HG02759 (cell line): ENCODE measurements at regions not wholly inside any gene's neighbourhood (a gene's known extent, or its start where the extent isn't known, plus 50 kb on each side); places are given as distances from the start of the nearest gene placed in this dataset.
"Not testable (repeated sequence)": the region's sequence is repeated elsewhere in the genome, so short reads cannot be mapped to it uniquely, and the experiment has no call there.

Experiments used
- ATAC-seq: cut with Tn5 transposase; IDR thresholded peaks from one replicate; pipeline ENCODE4 v1.9.1; 2021; ENCODE audit warnings: mild to moderate bottlenecking, moderate library complexity; ENCODE audit not compliant: unreplicated experiment

DNA sequence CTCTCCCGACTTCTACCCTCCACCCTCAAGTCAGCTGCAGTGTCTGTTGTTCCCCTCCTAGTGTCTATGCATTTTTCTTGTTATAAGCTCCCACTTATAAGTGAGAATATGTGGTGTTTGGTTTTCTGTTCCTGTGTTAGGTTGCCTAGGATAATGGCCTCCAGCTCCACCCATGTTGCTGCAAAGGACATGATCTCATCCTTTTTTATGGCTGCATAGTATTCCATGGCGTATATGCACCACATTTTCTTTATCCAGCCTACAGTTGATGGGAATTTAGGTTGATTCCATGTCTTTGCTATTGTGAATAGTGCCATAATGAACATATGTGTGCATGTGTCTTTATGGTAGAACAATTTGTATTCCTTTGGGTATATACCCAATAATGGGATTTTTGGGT lies 80.7 kb downstream of the SPTSSA start:
- not testable (repeated sequence) for ATAC-seq

DNA sequence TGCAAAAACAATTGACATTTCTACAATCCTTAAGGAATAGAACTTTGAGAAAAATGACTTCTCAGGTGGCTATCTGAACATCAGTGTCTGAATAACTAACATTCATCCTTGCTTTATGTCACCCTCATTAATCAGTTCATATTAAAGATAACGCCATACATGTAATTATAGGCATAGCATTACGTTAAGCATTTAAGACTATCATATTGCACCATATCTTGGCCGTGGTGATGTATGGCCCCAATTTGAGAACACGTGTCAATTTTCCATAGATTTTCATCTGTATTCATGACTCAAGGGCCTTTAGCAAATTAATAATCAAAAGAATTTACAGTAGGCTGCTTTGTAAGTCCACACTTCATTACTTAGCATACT lies 81.6 kb downstream of the SPTSSA start:
- ATAC-seq, result no peak

- no peak for ATAC-seq
These were observed 82.1 kb downstream of the SPTSSA start for GRCh38 chr14:34379816-34380470.

DNA sequence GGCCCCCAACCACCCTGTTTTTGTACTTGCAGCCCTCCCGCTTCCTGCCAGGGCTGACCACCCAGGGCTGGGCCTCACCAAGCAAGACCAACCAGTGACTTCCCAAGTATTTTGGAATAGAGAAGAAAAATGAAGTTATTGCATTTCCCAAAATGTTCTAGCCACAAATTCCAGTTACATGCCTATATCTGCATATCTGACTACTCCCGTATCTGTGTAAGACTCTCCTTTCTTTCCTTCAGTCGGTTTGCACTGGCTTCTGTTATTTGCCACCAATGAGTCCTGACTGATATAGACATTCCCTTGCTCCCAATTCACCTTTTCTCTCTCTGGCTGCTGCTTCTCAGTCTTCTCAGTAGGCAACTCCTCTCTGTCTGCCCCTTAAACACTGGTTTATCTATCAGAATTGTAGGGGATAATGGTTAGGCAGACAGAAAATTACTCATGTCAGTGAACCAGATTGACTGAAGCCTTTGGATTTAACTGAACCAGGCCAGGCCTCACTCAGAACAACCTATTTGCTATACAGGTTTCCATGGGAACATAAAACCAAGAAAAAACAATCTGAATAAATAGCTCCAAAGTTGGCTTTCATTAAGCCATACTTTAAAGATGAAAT lies 85.3 kb downstream of the SPTSSA start:
- no peak for ATAC-seq

- no peak for ATAC-seq
These were observed 86.9 kb downstream of the SPTSSA start for GRCh38 chr14:34374998-34375740.

- no peak for ATAC-seq
These were observed 88.8 kb downstream of the SPTSSA start for GRCh38 chr14:34373191-34373590.

- ATAC-seq, result no peak
These were observed 89.3 kb downstream of the SPTSSA start for GRCh38 chr14:34372786-34373185.

DNA sequence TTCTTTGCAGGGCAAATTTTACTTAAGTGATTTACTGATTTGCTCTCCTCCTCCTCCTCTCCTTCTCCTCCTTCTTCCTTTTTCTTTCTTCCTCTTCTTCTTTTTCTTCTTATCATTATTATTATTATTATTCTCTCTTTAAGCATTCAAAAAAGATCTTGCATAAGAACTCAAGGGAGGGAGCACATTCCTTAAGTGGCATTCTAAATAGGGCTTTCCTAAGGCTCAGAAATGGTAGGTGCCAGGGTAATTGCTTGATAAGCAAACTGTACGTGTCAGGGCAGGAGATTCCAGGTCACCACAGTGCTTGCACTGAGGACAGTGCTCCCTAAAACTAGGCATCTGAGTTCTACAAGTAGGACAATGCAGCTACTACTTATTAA lies 92.4 kb downstream of the SPTSSA start:
- ATAC-seq, result no peak

- ATAC-seq, result no peak
These were observed 92.9 kb downstream of the SPTSSA start for GRCh38 chr14:34368971-34369647.

DNA sequence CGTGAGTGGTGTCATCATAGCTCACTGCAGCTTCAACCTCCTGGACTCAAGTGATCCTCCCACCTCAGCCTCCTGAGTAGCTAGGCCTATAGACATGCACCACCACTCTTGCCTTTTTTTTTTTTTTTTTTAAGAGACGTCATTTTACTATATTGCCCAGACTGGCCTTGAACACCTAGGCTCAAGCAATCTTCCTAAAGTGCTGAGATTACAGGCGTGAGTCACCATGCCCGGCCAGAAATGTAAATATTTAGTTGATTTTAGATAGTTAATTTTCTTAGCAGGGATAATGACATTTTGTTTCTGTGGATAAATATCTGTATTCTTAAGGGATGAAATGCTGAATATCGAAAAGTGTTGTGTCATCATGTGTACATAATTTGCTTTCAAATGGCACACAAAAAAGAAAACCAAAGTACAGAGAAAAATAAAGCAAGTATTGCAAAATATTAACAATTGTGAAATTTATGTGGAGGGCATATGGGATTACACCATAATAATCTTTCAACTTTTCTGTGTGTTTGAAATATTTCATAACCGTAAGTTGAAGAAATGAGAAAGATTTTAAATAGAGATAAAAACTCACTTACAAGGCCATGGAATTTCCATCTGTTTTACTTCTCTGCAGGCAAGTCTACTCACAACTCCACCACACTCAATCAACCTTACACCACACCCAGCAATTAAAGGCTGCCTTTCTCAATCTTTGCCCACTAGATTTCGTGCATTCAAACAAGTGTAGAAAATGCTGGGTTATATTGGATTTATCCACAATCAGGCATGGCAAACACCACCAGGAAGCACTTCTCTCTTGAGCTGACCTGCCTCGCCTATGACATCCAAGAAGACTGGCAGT lies 93.7 kb downstream of the SPTSSA start:
- ATAC-seq, result no peak

GRCh38 chr14:34365309-34365915 lies 96.6 kb downstream of the SPTSSA start:
- ATAC-seq, result no peak

GRCh38 chr14:34364201-34364600 lies 97.8 kb downstream of the SPTSSA start:
- no peak for ATAC-seq

- no peak for ATAC-seq
These were observed 98.3 kb downstream of the SPTSSA start for GRCh38 chr14:34363733-34364134.

- no peak for ATAC-seq
These were observed 99.3 kb downstream of the SPTSSA start for GRCh38 chr14:34362641-34363251.

- ATAC-seq, result no peak
These were observed 100.5 kb downstream of the SPTSSA start for GRCh38 chr14:34361504-34362011.

DNA sequence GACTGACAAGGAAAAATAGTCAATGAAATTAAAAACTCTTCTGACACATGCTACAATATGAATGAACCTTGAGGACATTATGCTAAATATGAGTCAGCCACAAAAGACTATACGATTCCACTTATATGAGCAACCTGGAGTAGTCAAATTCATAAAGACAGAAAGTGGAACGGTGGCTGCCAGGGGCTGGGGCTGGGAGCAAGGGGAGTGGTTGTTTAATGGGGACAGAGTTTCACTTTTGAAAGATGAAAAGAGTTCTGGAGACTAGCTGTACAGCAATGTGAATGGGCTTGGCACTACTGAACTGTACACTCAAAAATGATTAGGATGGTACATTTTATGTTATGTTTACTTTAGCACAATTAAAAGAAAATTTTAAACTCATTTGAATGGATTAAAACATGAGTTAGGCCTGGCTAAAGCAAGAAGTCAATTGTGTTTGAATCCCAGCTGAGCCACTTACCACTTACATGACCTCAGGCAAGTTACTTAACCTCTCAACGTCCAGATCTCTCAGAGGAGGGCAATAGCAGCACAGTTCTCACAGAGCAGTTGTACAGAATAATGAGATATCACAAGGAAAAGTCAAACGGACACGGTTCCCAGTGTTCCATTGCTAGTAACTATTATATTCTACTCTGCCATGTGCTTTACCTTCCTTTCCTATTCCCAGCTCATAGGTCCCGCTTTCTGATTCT lies 102.5 kb downstream of the SPTSSA start:
- ATAC-seq, result no peak

GRCh38 chr14:34356264-34356654 lies 105.8 kb downstream of the SPTSSA start:
- ATAC-seq, result no peak

GRCh38 chr14:34355584-34356263 lies 106.3 kb downstream of the SPTSSA start:
- no peak for ATAC-seq

DNA sequence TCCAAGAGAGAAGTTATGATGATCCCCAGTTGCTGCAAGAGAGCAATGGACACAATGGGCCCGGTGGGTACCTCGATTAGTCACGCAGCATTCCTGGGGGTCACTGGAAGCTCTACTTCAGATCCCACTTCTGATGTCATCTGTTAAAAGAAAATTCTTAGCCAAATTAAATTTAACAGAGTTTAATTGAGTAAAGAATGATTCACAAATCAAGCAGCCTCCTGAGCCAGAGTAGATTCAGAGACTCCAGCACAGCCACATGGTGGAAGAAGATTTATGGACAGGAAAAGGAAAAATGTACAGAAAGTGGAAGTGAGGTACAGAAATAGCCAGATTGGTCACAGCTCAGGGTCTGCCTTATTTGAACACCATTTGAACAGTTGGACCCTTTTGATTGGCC lies 107.5 kb downstream of the SPTSSA start:
- no peak for ATAC-seq
